ENCODE measurements at regions not wholly inside any gene's neighbourhood (a gene's known extent, or its start where the extent isn't known, plus 50 kb on each side); places are given as distances from the start of the nearest gene placed in this dataset.

DNA sequence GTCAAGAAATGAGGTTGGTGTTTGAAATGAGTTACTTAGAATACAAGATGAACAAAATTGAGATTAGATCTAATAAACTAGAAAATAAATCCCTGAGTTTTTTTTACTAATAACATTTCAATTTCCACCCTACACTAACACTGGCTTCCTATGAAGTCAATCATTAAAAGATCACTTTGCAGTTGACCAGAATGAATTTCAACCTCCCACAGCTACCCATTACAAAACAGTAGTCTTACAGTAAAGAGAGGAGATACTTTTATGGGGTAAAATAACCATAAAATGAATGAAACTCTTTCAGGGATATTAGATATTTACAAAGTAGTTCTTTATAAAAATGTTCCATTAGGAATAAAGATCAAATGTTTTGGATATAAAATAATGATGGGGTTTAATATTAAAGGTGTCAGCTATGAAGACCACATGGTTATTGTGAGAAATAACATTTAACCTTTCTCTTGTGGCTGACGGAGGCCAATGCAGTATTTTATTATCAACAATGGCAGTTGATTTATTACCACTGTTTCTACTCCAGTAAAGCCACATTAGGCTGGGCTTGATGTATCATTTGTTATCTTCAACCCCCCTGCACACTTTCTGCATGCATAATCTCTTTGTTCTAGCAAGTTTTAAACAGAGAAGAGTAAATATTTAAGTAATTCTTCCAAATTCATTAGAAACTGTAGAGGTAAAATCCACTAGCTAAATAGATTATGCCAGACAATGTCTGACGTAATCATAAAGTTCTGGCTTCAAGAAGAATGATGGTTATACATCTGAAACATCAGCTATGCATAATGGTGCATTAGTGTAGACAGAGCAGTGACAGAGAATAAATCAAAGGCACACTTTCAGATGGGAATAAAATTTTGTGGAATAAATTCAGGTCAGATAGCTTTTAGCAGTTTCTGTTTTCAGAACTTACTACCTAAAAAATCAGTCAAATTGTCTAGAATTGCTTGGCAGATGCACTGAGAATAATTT is 516.6 kb downstream of the PCDH18 start:
- ATAC-seq (no peak), DNase-seq (no peak)
- intact Hi-C loops (cut with DNase I) = no loop called here

DNA sequence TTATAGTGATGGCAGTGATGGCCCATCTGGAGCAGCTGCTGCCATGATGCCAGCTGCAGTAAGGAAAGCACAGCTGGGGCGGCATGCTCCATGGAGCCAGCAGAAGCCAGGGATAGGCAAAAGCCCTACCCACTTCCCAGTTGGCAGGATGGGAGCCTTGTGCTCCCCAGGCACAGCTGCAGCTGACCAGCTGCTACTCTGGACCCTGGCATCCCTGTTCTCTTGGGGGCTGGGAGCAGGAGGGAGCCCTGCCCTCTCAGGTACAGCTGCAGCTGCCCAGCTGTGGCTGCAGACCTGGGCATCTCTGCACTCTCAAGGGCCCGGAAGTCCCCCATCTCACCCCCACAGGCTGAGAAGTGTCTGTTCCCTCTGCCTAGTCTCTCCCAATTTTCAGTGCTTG is 531.9 kb downstream of the PCDH18 start:
- intact Hi-C loops (cut with DNase I) = no loop called here
- no peak for DNase-seq
- ATAC-seq = no peak

- no peak for ATAC-seq
- intact Hi-C loops (cut with DNase I) = no loop called here
- DNase-seq = no peak
These were observed 540.3 kb downstream of the PCDH18 start for GRCh38 chr4:136992032-136992431.

DNA sequence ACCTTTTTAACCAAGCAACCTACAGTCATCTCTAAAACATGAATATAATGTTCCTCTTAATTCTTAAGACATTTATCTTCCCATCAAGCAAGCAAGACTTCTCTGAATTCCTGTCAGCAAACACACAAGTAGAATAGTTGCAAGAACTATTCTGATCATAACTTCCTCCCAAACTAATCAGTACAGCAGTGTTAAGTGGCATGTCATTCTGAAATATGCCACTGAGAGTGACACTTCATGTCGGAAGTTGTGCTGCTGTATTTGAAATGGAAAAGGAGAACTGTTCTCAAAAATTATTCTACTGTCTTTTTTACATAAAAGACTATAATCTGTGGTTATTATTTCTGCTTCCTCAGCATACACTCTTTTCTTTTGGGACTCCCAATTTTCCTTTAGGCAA is 546.6 kb downstream of the PCDH18 start:
- no peak for DNase-seq
- no peak for ATAC-seq
- intact Hi-C loops (cut with DNase I) = no loop called here

DNA sequence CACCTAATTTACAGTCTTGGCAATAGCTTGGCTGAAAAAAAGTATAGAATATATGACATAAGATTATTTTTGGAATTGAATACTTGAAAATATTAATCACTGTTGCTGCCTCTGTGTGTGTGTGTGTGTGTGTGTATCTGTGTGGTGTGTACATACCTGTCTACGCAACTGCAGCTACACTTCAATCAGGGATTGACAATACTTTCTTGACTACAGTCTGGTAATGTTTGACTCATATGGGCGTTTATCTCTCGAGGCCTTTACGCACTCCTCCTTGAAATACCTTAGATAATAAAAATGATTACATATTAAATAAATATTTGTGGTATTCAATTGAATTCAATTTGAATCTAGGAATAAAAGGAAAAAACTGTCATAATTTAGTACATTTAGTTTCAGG is 565.2 kb downstream of the PCDH18 start:
- intact Hi-C loops (cut with DNase I) = no loop called here
- DNase-seq = no peak
- ATAC-seq = peak in 1 of 2 donors; percentile 77

DNA sequence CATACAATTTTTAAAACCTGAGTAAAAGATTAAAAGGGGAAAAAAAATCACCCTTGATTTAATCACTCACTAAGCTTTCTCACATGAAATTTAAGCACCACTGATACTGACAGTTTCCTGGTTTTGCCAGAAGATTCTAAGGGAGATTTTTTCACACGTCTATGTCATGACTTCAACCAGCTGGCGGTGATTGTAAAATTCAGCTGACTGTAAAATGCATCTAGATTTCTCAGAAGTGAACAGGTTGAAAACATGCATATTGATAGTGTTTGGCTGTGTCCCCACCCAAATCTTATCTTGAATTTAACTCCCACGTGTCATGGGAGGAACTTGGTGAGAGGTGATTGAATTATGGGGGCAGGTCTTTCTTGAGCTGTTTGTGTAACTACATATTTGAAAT is 566.8 kb downstream of the PCDH18 start:
- DNase-seq (no peak), ATAC-seq (no peak)
- intact Hi-C loops (cut with DNase I) = no loop called here

DNA sequence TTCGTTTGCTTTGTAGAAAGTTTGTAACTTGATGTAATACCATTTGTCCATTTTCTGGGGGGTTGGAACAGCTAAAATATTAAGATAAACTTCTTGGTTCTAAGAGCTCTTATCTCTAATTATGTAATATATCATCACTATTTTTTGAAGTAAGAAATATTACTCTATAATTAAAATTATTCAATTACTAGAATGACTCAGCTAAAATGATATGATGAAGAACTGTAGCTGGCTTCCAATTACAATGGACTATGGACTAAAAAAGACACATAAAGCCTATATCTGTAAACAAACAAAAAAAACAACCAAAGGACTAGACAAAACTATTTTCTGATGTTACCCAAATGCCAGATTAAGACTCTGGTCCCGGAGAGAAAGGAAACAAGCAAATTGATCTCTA is 569.4 kb downstream of the PCDH18 start:
- ATAC-seq (no peak), DNase-seq (no peak)
- intact Hi-C loops (cut with DNase I) = no loop called here

- DNase-seq = no peak
- intact Hi-C loops (cut with DNase I) = no loop called here
- no peak for ATAC-seq
These were observed 585.9 kb downstream of the PCDH18 start for GRCh38 chr4:136946307-136946907.

GRCh38 chr4:136939781-136940180 is 592.5 kb downstream of the PCDH18 start:
- no peak for DNase-seq
- no peak for ATAC-seq
- intact Hi-C loops (cut with DNase I) = no loop called here

GRCh38 chr4:136935871-136936270 is 596.4 kb downstream of the PCDH18 start:
- no peak for DNase-seq
- ATAC-seq = no peak
- intact Hi-C loops (cut with DNase I) = no loop called here

GRCh38 chr4:136935305-136935704 is 597.0 kb downstream of the PCDH18 start:
- ATAC-seq = no peak
- no peak for DNase-seq
- intact Hi-C loops (cut with DNase I) = no loop called here

DNA sequence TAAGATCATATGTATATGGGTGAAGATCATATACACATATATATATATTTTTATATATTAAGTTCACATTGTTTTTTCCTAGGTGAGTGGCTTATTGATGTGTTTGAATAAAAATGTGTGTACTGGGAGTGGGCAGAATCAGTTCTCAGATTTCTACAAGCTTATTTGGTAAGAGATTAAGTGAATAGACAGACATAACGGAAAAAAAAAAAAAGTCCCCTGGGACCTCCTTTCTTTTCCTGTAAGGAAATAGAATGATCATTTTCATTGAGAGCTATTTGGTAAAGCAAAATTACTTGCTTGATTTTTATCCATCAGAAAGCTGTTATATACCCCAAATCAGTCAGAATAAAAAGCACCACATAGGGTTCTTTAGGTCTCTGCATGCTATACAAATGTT is 597.7 kb downstream of the PCDH18 start:
- intact Hi-C loops (cut with DNase I) = no loop called here
- ATAC-seq = no peak

GRCh38 chr4:136931781-136932180 is 600.5 kb downstream of the PCDH18 start:
- intact Hi-C loops (cut with DNase I) = no loop called here
- DNase-seq (no peak), ATAC-seq (no peak)

More for the DNA sequence above, 597.7 kb downstream of the PCDH18 start:
- no peak for DNase-seq

GRCh38 chr4:136928957-136929411 is 603.3 kb downstream of the PCDH18 start:
- DNase-seq (no peak), ATAC-seq (no peak)
- intact Hi-C loops (cut with DNase I) = no loop called here

GRCh38 chr4:136927172-136927571 is 605.1 kb downstream of the PCDH18 start:
- intact Hi-C loops (cut with DNase I) = no loop called here
- DNase-seq (no peak), ATAC-seq (peak in 1 of 2 donors; percentile 68)

DNA sequence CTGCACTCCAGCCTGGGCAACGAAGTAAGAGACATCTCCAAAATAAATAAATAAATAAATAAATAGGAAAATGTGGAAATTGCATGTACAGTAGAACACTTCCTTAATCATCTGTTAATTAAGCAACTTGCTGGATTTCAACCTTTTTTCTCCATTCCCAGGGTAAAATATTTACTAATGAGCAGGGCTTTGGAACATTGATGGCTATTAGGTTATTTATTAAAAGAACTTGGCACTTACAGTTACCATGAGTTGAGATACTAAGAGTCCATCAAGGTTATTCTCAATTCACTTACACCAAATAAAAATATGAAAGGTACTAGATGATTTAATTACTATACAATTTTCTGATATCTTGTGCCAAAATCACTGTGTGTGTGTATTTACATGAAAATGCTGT is 607.1 kb downstream of the PCDH18 start:
- DNase-seq (no peak), ATAC-seq (no peak)
- intact Hi-C loops (cut with DNase I) = no loop called here

GRCh38 chr4:136922066-136922465 is 610.2 kb downstream of the PCDH18 start:
- DNase-seq = no peak
- no peak for ATAC-seq

GRCh38 chr4:136920092-136920881 is 612.0 kb downstream of the PCDH18 start:
- DNase-seq = no peak
- no peak for ATAC-seq
- intact Hi-C loops (cut with DNase I) = no loop called here

More at GRCh38 chr4:136922066-136922465, 610.2 kb downstream of the PCDH18 start:
- intact Hi-C loops (cut with DNase I) = no loop called here

DNA sequence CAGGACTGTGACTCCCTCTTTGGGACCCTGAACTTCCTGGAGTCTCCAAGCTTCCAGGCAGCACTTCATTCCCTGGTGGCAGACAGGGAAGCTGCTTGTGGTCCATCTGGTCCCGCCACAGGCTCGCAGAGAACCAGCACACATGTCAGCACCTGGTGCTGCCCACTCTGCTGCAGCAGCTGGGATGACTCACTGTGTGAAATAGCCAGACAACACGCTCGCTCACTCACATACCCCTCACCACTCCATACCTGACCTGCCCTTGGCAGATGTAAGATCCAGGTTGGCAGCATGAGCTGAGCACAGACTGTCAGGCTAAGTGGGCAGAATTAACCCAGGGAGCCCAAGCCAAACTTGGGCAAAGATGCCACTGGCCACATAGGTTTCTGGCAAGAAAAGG is 613.5 kb downstream of the PCDH18 start:
- DNase-seq = no peak
- intact Hi-C loops (cut with DNase I) = no loop called here
- ATAC-seq = no peak
